Hypothalamus (tissue), 51 donors: ENCODE measurements at regions not wholly inside any gene's neighbourhood (a gene's known extent, or its start where the extent isn't known, plus 50 kb on each side); places are given as distances from the start of the nearest gene placed in this dataset.

Experiments used
- DNase-seq, 51 donors: peaks; one replicate each; lab custom pipeline; 2025; lab: John Stamatoyannopoulos, UW

DNA sequence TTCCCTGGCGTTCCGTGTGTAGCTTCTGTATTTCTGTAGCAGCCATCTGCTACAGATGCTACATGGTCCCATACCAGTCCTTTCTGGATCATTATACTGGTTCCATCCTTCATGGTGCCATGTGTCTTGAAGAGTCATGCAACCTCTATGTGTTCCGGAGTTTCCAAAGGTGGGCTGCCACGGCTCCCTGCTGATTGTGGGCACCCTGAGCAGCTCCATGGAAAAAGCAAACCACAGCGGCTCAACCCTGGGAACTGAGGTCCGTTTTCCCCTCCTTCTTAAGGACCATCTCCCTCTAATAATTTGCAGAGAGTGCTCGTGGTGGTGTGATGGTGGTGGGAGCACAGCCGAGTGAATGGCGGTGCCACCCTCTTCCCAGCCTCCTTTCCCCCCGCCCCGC, 600.4 kb downstream of the CCDC171 start:
- no peak for DNase-seq

DNA sequence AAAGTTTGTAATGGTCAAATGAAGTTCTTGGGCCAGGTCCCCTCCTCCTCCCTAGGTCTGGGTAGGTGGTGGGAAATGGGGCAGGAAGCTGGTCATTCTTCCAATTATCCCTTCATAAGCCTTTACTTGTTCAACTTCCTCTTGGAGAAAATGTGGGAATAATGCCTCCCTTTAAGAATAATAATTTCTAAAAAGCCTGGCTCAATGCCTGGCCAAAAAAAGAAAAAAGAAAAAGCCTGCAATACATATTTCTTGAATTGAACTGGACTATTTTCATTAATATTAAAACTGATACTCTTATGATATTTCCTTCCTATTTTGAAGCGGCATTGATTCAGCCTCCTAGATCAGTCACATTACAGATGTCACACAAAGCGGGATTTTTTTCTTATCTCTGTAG, 600.9 kb downstream of the CCDC171 start:
- DNase-seq, result no peak

DNA sequence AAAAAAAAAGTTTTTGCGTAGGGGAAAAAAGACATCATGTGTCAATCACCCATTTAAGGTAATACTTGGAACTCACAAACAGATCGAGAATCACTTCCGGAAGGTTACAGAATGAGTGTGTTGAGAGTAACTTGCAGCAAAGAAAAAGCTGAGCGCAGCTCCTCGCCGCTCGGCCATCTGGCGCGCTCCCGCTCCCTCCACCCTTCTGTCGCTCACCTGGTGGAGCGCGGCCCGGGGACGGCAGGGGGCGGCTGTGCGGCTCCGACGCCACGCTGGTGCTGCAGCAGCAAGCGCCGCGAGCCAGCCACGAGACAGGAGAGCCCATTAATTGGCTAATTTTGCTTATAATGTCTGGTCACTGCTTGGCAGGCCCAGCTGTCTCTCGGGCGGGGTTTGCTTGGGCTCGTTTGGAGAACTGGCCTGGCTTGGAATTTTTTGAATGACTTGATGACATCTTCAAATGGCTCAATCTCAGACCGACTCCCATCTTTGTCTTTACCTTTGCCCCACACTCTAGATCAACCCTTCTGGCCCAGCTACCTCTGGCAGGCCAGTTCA, 601.8 kb downstream of the CCDC171 start:
- peak in 6 of 51 donors; percentile 7 to 28 (median 8) for DNase-seq

DNA sequence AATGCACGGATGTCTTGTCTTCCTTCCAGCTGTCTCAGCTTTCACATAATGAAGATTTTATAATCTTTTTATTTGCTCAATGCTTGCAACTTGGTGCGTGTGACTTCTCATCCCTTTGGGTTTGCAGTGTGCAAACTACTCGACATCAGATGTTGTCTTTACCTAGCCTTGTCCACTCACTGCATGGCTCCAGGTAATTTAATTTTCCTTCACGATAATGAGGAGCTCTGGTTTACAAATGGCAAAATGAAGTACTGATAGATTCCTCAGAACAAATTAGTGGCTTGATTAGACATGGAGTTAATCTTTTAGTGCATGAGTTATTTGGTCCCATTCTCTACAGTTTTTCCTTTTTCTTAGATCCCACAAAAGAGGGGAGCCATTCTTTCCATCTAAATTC, 603.0 kb downstream of the CCDC171 start:
- DNase-seq, result no peak

DNA sequence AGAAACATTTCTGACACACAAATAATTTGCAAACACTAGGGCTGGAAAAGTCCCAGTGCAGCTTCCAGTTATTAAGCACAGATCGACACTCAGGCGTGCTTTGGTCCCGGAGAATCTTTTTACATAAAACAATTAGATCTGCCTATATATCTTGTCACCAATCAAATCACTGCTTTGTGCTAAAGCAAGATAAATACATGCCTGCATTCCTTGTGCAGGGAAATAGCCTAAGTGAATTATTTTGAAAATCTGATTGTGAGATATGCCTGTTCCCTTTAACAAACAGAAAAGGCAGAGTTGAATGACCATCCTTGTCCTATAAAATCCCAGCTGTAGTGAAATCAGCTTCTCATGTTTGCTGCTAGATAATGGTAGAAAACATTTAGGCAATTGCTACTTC, 604.4 kb downstream of the CCDC171 start:
- no peak for DNase-seq

DNA sequence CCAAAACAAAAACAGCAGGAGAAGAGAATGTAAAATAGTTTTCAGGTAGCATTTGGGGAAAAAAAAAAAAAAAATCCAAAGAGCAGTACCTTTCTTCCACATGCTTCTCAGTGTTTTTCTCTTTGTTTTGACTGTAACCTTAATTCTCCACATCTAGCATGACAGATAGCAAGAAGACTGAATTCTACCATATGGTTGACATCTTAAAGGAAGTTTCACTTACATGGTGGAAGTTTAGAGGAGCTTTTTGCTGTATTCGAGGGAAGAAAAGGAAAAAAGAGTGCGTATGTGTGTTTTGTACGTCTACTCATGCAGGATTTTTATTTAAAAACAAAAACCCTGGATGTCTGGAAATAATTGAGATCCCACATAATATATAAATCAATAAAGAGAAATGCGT, 604.8 kb downstream of the CCDC171 start:
- no peak for DNase-seq

DNA sequence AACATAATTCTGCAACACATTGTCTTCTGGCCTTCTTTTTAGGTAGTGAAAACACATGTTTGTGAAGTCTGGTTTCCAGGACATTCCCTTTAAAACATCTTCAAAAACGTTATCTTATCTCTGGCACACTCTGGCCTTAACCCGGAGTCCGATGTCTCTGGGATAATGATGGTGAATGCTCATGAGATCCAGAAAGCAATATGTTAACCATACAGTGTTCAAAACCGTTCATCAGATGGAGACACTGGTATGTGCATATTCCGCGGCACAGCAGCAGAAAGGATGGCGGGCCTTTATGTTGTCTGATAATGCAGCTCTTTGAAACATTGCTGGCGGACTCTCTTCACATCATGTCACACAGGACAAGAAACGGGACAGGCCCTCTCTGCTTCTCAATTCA, 605.2 kb downstream of the CCDC171 start:
- no peak for DNase-seq

DNA sequence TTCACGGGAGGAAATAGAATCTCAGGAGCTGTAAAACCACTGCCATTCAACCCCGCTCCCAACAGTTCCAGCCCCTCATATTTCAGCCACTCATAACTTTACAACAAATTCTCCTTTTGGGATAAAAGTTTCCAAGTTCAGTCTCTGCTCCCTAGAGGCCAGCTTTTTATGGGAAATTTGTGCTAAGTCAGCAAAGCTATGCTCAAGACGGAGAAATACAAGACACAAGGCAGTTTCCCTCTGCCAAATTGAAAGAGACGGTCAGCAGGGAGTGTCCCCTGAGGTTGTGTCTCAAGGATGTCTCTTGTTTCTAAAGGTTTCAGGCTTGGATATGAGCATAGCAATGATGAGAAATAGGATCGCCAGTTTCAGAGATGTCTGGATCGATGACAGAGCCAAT, 608.6 kb downstream of the CCDC171 start:
- DNase-seq, result no peak

DNA sequence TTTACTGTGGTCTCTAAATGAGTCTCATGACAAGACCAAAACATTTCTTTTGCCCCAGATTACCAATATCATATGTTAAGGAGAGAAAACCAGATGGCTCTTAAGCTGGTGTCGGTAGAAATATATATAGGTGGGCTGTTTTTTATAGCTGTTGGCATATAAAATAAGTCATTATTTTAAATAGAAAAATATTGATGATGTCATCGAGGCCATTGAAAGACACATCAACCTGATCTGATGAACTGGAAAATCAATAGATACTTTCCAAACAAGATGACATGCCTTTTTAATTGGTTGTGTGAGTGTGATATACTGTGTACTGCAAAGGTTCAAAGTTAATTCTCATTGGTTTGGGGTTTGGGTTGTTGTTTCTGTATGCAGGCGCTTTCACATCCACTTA, 617.3 kb downstream of the CCDC171 start:
- DNase-seq, result no peak

DNA sequence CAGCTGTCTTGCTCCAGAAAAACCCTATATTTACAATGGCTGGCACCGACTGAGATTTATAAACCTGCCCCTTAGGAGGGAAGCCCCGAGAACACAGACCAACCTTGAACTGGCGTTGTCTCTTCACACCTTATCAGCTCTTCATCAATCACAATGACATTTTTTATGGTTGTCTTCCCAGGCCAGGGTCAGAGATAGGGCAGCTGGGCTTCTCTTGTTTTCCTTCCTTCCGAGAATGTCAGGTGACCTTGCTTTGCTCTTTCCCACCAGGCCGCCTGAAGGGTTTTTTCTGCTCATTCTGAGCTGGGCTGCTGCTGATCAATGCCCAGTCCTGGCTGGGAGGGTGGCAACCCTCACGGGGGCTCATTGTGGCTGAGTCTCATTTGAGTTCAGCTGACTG, 619.1 kb downstream of the CCDC171 start:
- DNase-seq, result no peak

DNA sequence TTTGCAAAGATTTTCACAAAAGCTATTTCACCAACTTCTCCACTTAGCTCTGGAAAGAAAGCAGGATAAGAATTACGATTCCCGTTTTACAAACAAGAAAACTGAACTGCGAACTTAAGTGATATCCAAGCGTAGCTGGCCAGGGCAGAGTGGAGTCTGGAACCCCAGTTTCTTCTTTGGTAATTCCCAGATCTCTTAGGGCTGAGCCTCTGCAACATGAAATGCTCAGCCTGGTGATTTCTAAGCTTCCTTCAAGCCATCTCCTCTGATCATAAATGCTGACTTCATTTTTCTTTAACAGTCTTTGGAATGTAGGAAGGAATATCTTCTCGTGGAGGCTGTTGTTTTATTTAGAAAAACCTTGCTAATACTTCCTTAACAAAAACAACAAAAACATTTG, 620.0 kb downstream of the CCDC171 start:
- DNase-seq, result no peak

DNA sequence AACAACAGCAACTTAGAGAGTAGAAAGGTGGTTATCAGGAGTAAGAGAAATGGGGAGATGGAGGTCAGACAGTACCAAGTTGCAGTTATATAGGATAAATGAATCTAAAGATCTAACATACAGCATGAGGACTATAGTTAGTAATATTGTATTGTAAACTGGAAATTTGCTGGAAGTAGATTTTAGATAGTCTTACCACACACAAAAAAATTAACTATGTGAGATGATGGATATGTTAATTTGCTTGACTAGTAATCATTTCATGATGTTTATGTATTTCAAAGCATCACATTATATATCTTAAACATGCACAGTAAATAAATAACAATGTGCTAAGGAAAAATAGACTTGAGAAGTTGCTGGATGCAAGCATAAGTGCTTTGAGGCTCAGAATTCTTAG, 622.1 kb downstream of the CCDC171 start:
- DNase-seq, result no peak

DNA sequence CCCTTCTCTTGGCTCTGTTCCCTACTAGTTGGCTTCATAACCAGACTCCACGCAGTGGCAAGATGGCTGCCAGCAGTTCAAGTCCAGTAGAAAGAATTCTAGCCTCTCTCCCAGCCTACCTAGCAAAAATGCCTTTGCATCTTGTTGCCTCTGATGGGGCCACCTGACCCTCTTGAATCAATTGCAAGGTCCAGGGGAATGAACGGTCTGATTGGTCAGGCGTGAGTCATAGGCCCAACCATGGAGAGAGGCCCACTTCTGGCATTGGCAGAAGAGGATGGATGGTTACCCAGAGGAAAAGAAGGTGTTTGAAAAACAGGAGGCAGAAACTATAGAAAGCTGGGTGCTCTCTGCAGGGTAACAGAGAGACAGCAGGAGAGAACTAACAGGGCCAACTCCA, 622.6 kb downstream of the CCDC171 start:
- DNase-seq, result no peak

DNA sequence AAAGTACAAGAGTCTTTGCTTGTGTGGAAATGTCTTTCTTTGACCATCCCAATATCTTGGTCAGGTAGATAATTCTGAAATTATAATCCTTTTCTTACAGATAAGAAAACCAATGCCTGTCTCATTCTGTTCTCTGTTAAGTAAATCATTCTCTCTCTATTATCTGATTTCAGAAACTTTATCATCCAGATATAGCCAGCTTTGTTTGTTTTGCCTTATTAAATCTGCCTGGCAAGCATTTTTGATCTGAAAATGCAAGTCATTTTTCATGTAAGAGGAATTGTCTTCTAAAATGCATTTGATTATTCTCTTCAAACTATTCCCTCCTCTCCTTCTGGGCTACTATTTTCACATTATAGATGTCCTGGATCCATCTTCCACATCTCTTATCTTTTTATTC, 625.5 kb downstream of the CCDC171 start:
- DNase-seq, result no peak

DNA sequence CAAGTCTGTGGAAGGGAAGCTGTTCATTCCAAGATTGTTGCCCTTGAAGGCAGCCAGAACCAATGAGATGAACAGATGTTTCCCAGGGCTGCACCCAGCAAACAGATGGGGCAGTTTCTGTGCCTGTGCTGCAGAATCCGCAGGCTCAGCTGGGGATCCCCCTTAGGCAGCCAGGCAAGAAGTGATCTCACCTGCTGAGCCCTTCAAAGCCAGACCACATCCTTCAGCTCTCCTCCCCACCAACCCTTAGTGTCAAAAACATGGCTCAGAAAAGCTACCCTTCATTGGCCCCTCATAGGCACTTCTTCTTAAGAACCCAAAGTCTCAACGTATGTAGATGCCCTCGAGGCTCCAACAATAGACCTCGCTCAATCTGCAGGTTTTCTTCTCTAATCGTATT, 626.7 kb downstream of the CCDC171 start:
- DNase-seq, result no peak

DNA sequence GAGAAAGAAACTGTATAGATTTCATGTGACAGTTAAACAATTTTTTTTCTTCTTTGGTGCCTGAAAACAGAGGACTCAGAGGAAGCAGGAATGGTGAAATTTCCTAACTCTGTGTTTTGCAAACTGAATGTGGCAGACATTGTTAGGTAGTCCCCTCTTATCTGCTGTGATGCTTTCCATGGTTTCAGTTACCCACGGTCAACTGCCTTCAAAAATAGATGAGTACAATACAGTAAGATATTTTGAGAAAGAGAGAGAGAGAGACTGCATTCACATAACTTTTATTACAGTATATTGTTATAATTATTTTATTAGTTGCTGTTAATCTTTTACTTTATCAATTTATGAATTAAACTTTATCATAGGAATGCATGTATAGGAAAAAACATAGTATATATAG, 627.2 kb downstream of the CCDC171 start:
- DNase-seq, result no peak

DNA sequence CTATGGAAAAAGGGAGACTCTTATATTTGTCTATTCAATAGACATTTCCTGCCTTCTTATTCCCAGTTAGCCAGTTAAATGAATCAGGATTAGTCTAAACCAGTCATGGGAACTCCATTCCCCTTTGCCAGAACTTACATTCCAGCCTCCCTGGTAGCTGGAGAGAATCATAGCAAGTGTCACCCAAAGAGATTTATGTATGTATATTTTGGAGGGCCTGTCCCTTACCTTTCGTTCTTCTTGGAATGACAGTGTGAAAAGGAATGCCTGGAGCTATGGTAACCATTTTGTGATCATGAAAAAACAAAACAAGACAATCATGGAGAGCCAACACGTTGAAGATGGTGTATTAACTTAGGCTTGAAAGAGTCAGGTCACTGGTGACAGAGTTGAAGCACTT, 627.7 kb downstream of the CCDC171 start:
- DNase-seq, result no peak

DNA sequence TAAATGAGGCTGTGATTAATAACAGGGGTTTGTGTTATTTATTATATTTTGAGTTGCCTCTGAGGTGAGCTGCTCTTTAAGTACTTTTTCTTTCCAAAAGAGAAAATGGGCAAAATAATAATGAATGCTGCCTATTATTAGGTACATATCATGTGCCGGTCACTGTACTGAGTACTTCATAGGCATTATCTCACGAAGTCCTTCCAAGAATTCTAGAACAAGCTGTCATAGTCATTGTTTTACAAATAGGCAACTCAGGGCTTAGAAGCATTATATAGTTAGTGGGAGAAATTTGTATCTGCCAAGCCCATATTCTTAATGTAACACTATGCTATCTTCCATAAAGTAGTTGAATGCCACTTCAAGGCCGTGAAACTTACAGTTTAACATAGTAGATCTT, 628.7 kb downstream of the CCDC171 start:
- no peak for DNase-seq

DNA sequence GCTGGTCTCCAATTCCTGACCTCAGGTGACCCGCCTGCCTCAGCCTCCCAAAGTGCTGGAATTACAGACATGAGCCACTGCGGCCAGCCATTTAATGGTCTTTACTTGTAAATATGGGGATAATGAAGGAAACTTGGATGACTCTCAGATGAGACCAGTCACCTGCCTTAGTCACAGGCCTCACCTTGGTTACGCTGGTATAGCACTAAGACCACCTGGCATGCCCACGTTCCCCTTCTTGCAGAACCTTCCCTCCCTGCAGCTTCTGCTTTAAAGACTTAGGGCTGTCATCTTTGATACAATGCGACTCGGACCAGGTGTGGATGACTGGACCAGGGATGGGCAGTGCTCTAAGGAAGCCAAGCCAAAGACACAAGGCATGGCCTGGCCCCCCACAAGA, 629.9 kb downstream of the CCDC171 start:
- no peak for DNase-seq

DNA sequence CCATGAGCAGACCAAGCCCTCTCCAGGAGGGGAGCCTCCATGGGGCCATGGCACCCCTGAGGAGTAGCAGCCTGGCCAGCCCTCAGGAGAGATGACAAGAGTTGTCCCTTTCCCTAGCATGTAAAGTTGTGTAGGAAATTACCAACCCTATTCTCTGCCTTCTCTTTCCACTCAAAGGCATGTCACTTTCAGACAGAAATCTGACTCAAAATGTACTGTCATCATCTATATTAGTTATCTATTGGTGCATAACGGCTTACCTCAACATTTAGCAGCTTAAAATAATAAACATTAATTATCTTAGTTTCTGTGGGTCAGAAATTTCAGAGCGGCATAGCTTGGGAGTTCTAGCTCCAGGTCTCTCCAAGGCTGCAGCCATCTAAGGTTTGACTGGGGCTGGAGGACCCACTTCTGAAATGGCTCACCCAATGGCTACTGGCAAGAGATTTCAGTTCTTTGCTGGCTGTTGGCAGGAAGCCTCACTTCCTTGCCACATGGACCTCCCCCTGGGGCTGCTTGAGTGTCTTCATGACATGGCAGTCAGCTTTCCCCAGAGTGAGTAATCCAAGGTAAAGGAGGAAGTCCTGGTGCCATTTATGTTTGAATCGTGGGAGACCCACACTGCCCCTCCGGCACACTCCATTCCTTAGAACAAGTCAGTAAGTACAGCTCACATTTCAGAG, 632.3 kb downstream of the CCDC171 start:
- DNase-seq, result no peak

DNA sequence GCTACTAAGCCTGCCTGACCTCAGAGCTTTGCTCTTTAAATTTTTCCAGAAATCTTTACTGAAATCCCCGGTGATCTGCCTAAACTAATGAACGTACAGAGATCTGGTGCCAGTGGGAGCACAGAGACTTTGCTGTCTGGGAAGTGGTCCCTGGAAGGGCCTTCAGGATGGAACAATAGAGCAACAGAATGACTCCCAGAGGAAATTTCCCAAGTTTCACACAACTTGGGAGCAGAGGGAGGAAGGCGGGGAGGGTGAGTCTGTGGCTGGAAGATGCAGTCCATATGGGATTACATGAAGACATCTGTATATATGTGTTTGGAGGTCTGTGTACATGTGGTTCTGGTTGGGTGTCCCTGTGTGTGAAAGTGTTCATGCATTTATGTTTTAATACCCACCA, 638.3 kb downstream of the CCDC171 start:
- DNase-seq, result no peak

DNA sequence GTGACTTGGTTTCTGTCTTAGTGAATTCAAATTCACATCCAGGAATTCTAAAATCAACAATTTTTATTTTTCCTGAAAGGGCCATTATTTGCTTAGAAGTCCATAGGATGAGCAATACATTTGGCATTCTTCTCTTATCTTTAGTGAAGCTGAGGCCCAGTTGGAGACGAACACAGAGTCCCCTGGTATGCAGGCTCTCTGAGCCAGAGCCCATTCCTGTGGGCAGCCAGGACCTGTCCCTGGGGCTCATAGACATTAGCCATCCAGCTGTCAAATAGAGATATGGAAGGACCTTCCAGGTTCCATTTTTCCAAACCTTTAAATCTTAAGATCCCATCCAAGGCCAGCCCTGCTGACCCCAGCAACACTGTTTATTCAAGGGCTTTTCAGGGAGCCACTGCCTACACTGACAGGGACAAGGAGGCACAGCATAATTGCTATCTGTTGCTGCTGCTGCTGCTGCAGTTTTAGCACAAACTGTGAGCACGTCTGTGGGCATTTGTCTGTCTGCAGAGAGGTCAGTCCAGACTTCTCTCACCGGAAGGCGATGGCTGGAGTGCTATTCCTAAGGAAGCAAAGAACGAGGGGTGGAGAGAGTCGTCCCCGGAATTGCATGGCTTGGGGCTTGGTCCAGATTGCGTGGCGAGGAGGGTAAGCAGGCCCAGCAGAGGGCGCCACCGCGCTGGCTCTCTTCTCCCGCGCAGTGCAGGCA, 639.0 kb downstream of the CCDC171 start:
- DNase-seq, result peak in 34 of 51 donors; percentile 1 to 65 (median 22)
